GM23248 (cell line): ENCODE measurements at regions not wholly inside any gene's neighbourhood (a gene's known extent, or its start where the extent isn't known, plus 50 kb on each side); places are given as distances from the start of the nearest gene placed in this dataset.

Source experiments
- EZH2 ChIP-seq: fragments of 200-600 bp; sonication (generic); IDR thresholded peaks from 2 replicates; pipeline ENCODE4 v1.6.1; 2018; ENCODE audit warnings: antibody characterized with exemption, mild to moderate bottlenecking; ENCODE audit not compliant: insufficient read depth, poor library complexity, severe bottlenecking
- EZH2phosphoT487 ChIP-seq: fragments of 200-600 bp; sonication (generic); IDR thresholded peaks from 2 replicates; pipeline ENCODE4 v1.6.1; 2018; ENCODE audit warnings: antibody characterized with exemption, moderate library complexity, mild to moderate bottlenecking, low read depth; ENCODE audit not compliant: insufficient read depth

GRCh38 chr14:53638966-53639365 is 317.7 kb downstream of the BMP4 start:
- TF ChIP-seq EZH2 (no peak), EZH2phosphoT487 (no peak)
